VCaP (cell line): ENCODE measurements at regions not wholly inside any gene's neighbourhood (a gene's known extent, or its start where the extent isn't known, plus 50 kb on each side); places are given as distances from the start of the nearest gene placed in this dataset.

ENCODE experiments used
- H3K27ac ChIP-seq: fragments of 450-650 bp; 2 replicates; pipeline ENCODE4 v1.5.1; 2017
- CTCF ChIP-seq: fragments of 450-650 bp; conservative IDR thresholded peaks from 2 replicates; pipeline ENCODE4 v1.5.1; 2017; ENCODE audit warnings: mild to moderate bottlenecking, moderate library complexity

GRCh38 chr12:67826148-67826547 is 163.1 kb upstream of the IFNG-AS1 start:
- TF ChIP-seq CTCF = no peak
- H3K27ac ChIP-seq = no peak overlapping the region

- no peak overlapping the region for H3K27ac ChIP-seq
- TF ChIP-seq CTCF = no peak
Measured at GRCh38 chr12:67826946-67827720, 162.1 kb upstream of the IFNG-AS1 start.

- H3K27ac ChIP-seq = no peak overlapping the region
- TF ChIP-seq CTCF = no peak
Measured at GRCh38 chr12:67827820-67828383, 161.3 kb upstream of the IFNG-AS1 start.

- no peak for TF ChIP-seq CTCF
- no peak overlapping the region for H3K27ac ChIP-seq
Measured at GRCh38 chr12:67829896-67830295, 159.4 kb upstream of the IFNG-AS1 start.

- TF ChIP-seq CTCF = no peak
- no peak overlapping the region for H3K27ac ChIP-seq
Measured at GRCh38 chr12:67832155-67832554, 157.1 kb upstream of the IFNG-AS1 start.

GRCh38 chr12:67833602-67834001 is 155.6 kb upstream of the IFNG-AS1 start:
- TF ChIP-seq CTCF = no peak

GRCh38 chr12:67837876-67838275 is 151.4 kb upstream of the IFNG-AS1 start:
- no peak overlapping the region for H3K27ac ChIP-seq
- no peak for TF ChIP-seq CTCF

More at GRCh38 chr12:67833602-67834001, 155.6 kb upstream of the IFNG-AS1 start:
- no peak overlapping the region for H3K27ac ChIP-seq
